ENCODE measurements at regions not wholly inside any gene's neighbourhood (a gene's known extent, or its start where the extent isn't known, plus 50 kb on each side); places are given as distances from the start of the nearest gene placed in this dataset.

GRCh38 chr2:216947055-216947454 is 87.2 kb upstream of the TNP1 start:
- TF ChIP-seq CTCF (IDR thresholded peaks at IDR 0.05; ENCODE audit: insufficient read depth, low read length, poor library complexity, severe bottlenecking) (no peak), EZH2phosphoT487 (conservative IDR thresholded peaks at IDR 0.05; ENCODE audit: low read length) (no peak)

Data from SU-DHL-6 (cell line).